ENCODE measurements at regions not wholly inside any gene's neighbourhood (a gene's known extent, or its start where the extent isn't known, plus 50 kb on each side); places are given as distances from the start of the nearest gene placed in this dataset.

DNA sequence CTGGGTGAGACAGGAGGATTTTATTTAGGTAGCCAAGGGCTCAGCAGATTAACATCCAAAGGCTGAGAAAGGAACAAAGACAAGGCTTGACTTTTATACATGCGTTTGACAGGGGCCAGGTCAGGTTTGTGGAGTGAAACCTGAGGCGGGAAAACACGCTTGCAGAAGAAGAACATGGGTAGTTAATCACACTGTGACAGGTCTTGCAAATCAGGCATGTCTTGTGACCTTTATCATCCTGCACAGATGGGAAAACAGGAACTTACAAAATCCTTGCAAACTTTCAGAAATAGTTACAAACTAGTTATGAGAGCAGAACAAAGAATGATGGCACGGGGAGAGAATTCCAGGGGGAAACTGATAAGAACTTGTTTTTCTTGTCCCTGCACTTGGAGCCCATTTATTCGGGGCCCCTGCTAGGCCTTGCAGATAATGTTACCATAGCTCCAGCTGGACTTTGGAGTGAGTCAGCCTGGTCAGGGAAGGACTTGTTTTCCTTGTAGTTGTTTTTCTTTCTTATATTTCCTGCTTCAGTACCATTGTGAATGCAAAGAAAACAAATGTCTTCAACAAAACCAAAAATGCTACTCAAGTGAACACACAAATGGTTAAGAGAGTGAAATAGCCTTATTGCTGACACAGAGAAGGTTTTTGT lies 965.9 kb upstream of the ROBO1 start:
- TF ChIP-seq, protein P1, sequence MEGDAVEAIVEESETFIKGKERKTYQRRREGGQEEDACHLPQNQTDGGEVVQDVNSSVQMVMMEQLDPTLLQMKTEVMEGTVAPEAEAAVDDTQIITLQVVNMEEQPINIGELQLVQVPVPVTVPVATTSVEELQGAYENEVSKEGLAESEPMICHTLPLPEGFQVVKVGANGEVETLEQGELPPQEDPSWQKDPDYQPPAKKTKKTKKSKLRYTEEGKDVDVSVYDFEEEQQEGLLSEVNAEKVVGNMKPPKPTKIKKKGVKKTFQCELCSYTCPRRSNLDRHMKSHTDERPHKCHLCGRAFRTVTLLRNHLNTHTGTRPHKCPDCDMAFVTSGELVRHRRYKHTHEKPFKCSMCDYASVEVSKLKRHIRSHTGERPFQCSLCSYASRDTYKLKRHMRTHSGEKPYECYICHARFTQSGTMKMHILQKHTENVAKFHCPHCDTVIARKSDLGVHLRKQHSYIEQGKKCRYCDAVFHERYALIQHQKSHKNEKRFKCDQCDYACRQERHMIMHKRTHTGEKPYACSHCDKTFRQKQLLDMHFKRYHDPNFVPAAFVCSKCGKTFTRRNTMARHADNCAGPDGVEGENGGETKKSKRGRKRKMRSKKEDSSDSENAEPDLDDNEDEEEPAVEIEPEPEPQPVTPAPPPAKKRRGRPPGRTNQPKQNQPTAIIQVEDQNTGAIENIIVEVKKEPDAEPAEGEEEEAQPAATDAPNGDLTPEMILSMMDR (IDR thresholded peaks at IDR 0.05) = no peak
- TF ChIP-seq EP300 (IDR thresholded peaks at IDR 0.05) = no peak

Measured in gastroesophageal sphincter (tissue), 3 donors.